ENCODE measurements at regions not wholly inside any gene's neighbourhood (a gene's known extent, or its start where the extent isn't known, plus 50 kb on each side); places are given as distances from the start of the nearest gene placed in this dataset.
"Not testable (repeated sequence)": the region's sequence is repeated elsewhere in the genome, so short reads cannot be mapped to it uniquely, and the experiment has no call there.

- Mint-ChIP-seq H3K4me1 (ENCODE audit: low read depth) (no peaks in the 10 kb centered on the region), H3K9me3 (no peaks in the 10 kb centered on the region), H3K27me3 (ENCODE audit: insufficient read depth) (no peaks in the 10 kb centered on the region), H3K27ac (no peak overlapping the region), H3K4me3 (no peak overlapping the region), H3K36me3 (ENCODE audit: low read depth) (no peaks in the 10 kb centered on the region)
- DNase-seq (ENCODE audit: low spot score): no peak
- intact Hi-C loops (cut with micrococcal nuclease): no loop called here
Observed at GRCh38 chr4:117014236-117014635, 71.1 kb downstream of the TRAM1L1 start.

GRCh38 chr4:117010671-117011070 lies 74.7 kb downstream of the TRAM1L1 start:
- intact Hi-C loops (cut with micrococcal nuclease): no loop called here
- no peak overlapping the region for H3K4me3 Mint-ChIP-seq

DNA sequence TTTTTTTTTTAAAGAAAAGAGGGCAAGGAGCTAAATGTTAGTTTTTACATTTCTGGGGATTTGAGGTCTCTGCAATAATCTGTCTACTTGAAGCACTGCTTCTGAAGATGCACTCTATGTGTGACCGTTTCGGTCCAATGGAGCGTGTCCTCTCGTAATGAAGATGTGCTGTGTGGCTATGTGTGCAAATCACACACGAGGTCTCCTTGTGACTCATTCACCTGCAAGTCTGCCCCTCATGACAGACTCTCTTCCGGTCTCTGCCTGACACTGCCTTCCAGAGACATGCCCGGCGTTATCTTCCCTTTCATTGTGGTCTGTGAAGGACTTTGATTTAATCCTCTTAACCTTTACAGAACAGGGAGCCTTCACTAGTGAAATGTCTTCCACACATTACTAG lies 84.3 kb downstream of the TRAM1L1 start:
- no peaks in the 10 kb centered on the region for H3K36me3 Mint-ChIP-seq (ENCODE audit: low read depth)
- H3K27ac Mint-ChIP-seq: no peak overlapping the region
- no peak for DNase-seq (ENCODE audit: low spot score)
- no peaks in the 10 kb centered on the region for H3K4me1 Mint-ChIP-seq (ENCODE audit: low read depth)
- no peak overlapping the region for H3K4me3 Mint-ChIP-seq
- intact Hi-C loops (cut with micrococcal nuclease): no loop called here
- no peaks in the 10 kb centered on the region for H3K27me3 Mint-ChIP-seq (ENCODE audit: insufficient read depth)
- H3K9me3 Mint-ChIP-seq: no peaks in the 10 kb centered on the region

More at GRCh38 chr4:117010671-117011070, 74.7 kb downstream of the TRAM1L1 start:
- H3K27me3 Mint-ChIP-seq (ENCODE audit: insufficient read depth): no peaks in the 10 kb centered on the region
- H3K27ac Mint-ChIP-seq: no peak overlapping the region
- no peaks in the 10 kb centered on the region for H3K9me3 Mint-ChIP-seq
- H3K4me1 Mint-ChIP-seq (ENCODE audit: low read depth): no peaks in the 10 kb centered on the region
- DNase-seq (ENCODE audit: low spot score): no peak
- H3K36me3 Mint-ChIP-seq (ENCODE audit: low read depth): no peaks in the 10 kb centered on the region

DNA sequence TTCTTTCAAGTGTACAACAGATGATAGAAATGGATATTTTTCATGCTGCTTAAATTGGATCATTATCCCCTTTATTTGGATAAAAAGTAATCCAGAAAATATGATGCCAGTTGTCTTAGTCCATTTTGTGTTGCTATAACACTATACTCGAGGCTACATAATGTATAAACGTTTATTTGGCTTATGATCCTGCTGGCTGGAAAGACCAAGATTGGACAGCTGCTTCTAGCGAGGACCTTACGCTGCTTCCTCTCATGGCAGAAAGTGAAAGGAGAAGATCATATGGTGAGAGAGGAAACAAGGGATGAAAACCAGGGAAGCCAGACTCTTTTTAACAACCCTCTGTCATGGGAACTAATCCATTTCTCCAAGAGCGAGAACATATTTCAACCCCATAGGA lies 102.7 kb downstream of the TRAM1L1 start:
- H3K27ac Mint-ChIP-seq: no peak overlapping the region
- H3K4me3 Mint-ChIP-seq: no peak overlapping the region
- DNase-seq (ENCODE audit: low spot score): no peak
- intact Hi-C loops (cut with micrococcal nuclease): no loop called here
- no peaks in the 10 kb centered on the region for H3K4me1 Mint-ChIP-seq (ENCODE audit: low read depth)
- H3K36me3 Mint-ChIP-seq (ENCODE audit: low read depth): no peaks in the 10 kb centered on the region
- no peaks in the 10 kb centered on the region for H3K27me3 Mint-ChIP-seq (ENCODE audit: insufficient read depth)
- H3K9me3 Mint-ChIP-seq: no peaks in the 10 kb centered on the region

DNA sequence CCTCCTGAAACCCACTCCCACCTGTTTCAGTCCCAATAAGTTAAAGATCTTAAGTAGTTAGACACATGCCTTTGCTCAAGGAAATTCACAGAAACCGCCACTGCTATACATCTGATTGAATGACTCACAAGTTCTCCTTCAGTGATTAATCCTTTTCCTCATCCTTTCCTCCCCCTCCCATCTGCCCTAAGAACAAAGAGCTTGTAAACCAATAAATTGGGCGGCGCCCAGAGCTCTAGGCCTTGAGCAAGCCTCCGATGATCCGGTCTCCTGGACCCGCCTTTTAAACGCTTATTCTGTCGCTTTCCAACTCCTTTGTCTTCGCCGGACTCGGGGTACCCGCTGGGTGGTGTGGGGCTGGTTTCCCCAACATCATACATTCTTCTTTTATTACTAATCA lies 104.9 kb downstream of the TRAM1L1 start:
- H3K9me3 Mint-ChIP-seq; H3K27me3 Mint-ChIP-seq (ENCODE audit: insufficient read depth); H3K4me3 Mint-ChIP-seq; DNase-seq (ENCODE audit: low spot score); H3K36me3 Mint-ChIP-seq (ENCODE audit: low read depth); H3K27ac Mint-ChIP-seq; intact Hi-C loops (cut with micrococcal nuclease); H3K4me1 Mint-ChIP-seq (ENCODE audit: low read depth): not testable (repeated sequence)

DNA sequence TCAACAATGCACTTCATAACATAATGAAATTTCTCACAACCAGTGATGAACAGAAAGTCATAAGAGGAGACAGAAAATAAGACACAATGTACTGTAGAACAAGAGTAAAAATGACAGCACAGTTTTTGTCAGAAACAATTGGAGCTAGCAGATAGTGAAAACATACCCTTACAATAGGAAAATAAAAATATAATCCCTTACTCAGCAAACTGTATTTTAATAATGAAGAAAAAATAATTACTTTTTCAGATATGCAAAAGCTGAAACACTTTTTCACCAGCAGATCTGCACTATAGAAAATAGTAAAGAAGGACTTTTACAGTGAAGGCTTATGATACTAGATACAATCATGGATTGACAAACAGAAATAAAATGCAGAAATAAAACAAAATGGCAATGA lies 126.3 kb downstream of the TRAM1L1 start:
- no peak for DNase-seq (ENCODE audit: low spot score)
- Mint-ChIP-seq H3K4me1 (ENCODE audit: low read depth) (no peaks in the 10 kb centered on the region), H3K36me3 (ENCODE audit: low read depth) (no peaks in the 10 kb centered on the region), H3K4me3 (no peak overlapping the region), H3K27me3 (ENCODE audit: insufficient read depth) (no peaks in the 10 kb centered on the region), H3K9me3 (no peaks in the 10 kb centered on the region), H3K27ac (no peak overlapping the region)
- intact Hi-C loops (cut with micrococcal nuclease): no loop called here

- Mint-ChIP-seq H3K4me1 (ENCODE audit: low read depth) (no peaks in the 10 kb centered on the region), H3K4me3 (no peak overlapping the region), H3K9me3 (no peaks in the 10 kb centered on the region), H3K27ac (no peak overlapping the region), H3K27me3 (ENCODE audit: insufficient read depth) (no peaks in the 10 kb centered on the region), H3K36me3 (ENCODE audit: low read depth) (no peaks in the 10 kb centered on the region)
- intact Hi-C loops (cut with micrococcal nuclease): no loop called here
- DNase-seq (ENCODE audit: low spot score): no peak
Observed at GRCh38 chr4:116953947-116954346, 131.4 kb downstream of the TRAM1L1 start.

- H3K36me3 Mint-ChIP-seq (ENCODE audit: low read depth): no peaks in the 10 kb centered on the region
- DNase-seq (ENCODE audit: low spot score): no peak
- intact Hi-C loops (cut with micrococcal nuclease): no loop called here
- no peaks in the 10 kb centered on the region for H3K27me3 Mint-ChIP-seq (ENCODE audit: insufficient read depth)
- no peaks in the 10 kb centered on the region for H3K4me1 Mint-ChIP-seq (ENCODE audit: low read depth)
- H3K27ac Mint-ChIP-seq: no peak overlapping the region
- no peak overlapping the region for H3K4me3 Mint-ChIP-seq
- no peaks in the 10 kb centered on the region for H3K9me3 Mint-ChIP-seq
Observed at GRCh38 chr4:116952530-116953136, 132.7 kb downstream of the TRAM1L1 start.

- intact Hi-C loops (cut with micrococcal nuclease): no loop called here
- no peak for DNase-seq (ENCODE audit: low spot score)
- no peak overlapping the region for H3K27ac Mint-ChIP-seq
- no peaks in the 10 kb centered on the region for H3K36me3 Mint-ChIP-seq (ENCODE audit: low read depth)
- no peaks in the 10 kb centered on the region for H3K4me1 Mint-ChIP-seq (ENCODE audit: low read depth)
- H3K27me3 Mint-ChIP-seq (ENCODE audit: insufficient read depth): no peaks in the 10 kb centered on the region
- no peaks in the 10 kb centered on the region for H3K9me3 Mint-ChIP-seq
- H3K4me3 Mint-ChIP-seq: no peak overlapping the region
Observed at GRCh38 chr4:116949856-116950255, 135.5 kb downstream of the TRAM1L1 start.

DNA sequence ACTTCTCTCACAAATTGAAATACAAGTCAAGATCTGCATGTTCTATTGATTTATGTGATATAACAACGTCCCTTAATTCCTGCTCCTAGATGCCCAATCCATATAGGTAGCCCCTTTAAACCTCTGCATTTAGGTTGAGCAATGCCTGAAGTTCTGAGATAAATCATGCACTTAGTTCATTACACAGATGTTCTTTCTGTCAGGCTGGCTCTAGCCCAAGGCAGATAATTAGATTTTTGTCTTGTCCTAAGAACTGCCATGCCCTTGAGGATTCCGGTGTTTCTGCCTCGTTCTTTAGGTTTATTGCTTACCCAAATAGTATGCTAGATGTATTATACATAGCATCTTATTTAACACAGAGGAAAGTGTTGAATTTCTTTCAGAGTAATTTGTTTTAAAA lies 143.1 kb downstream of the TRAM1L1 start:
- intact Hi-C loops (cut with micrococcal nuclease): no loop called here
- no peaks in the 10 kb centered on the region for H3K9me3 Mint-ChIP-seq
- H3K4me1 Mint-ChIP-seq (ENCODE audit: low read depth): no peaks in the 10 kb centered on the region
- H3K4me3 Mint-ChIP-seq: no peak overlapping the region
- DNase-seq (ENCODE audit: low spot score): no peak
- no peak overlapping the region for H3K27ac Mint-ChIP-seq
- H3K27me3 Mint-ChIP-seq (ENCODE audit: insufficient read depth): no peaks in the 10 kb centered on the region
- H3K36me3 Mint-ChIP-seq (ENCODE audit: low read depth): no peaks in the 10 kb centered on the region

GRCh38 chr4:116930329-116930728 lies 155.0 kb downstream of the TRAM1L1 start:
- intact Hi-C loops (cut with micrococcal nuclease): no loop called here
- Mint-ChIP-seq H3K36me3 (ENCODE audit: low read depth) (no peaks in the 10 kb centered on the region), H3K4me1 (ENCODE audit: low read depth) (no peaks in the 10 kb centered on the region), H3K9me3 (no peaks in the 10 kb centered on the region), H3K27me3 (ENCODE audit: insufficient read depth) (peaks cover 4% of the 10 kb centered on the region), H3K4me3 (no peak overlapping the region), H3K27ac (no peak overlapping the region)
- DNase-seq (ENCODE audit: low spot score): no peak

- H3K9me3 Mint-ChIP-seq: no peaks in the 10 kb centered on the region
- intact Hi-C loops (cut with micrococcal nuclease): no loop called here
- no peak overlapping the region for H3K27ac Mint-ChIP-seq
- no peak overlapping the region for H3K4me3 Mint-ChIP-seq
- H3K4me1 Mint-ChIP-seq (ENCODE audit: low read depth): no peaks in the 10 kb centered on the region
- DNase-seq (ENCODE audit: low spot score): no peak
- peaks cover 4% of the 10 kb centered on the region for H3K27me3 Mint-ChIP-seq (ENCODE audit: insufficient read depth)
- no peaks in the 10 kb centered on the region for H3K36me3 Mint-ChIP-seq (ENCODE audit: low read depth)
Observed at GRCh38 chr4:116926631-116927295, 158.6 kb downstream of the TRAM1L1 start.

- Mint-ChIP-seq H3K4me3 (no peak overlapping the region), H3K4me1 (ENCODE audit: low read depth) (no peaks in the 10 kb centered on the region), H3K36me3 (ENCODE audit: low read depth) (no peaks in the 10 kb centered on the region), H3K27ac (no peak overlapping the region), H3K9me3 (no peaks in the 10 kb centered on the region), H3K27me3 (ENCODE audit: insufficient read depth) (peaks cover 4% of the 10 kb centered on the region)
- intact Hi-C loops (cut with micrococcal nuclease): no loop called here
- DNase-seq (ENCODE audit: low spot score): no peak
Observed at GRCh38 chr4:116925900-116926457, 159.4 kb downstream of the TRAM1L1 start.
